ENCODE measurements at regions not wholly inside any gene's neighbourhood (a gene's known extent, or its start where the extent isn't known, plus 50 kb on each side); places are given as distances from the start of the nearest gene placed in this dataset.
"Not testable (repeated sequence)": the region's sequence is repeated elsewhere in the genome, so short reads cannot be mapped to it uniquely, and the experiment has no call there.

GRCh38 chr4:125796138-125796537 lies 481.4 kb downstream of the FAT4 start:
- no peak for FAIRE-seq
- DNase-seq (ENCODE audit: low spot score), result no peak

- FAIRE-seq; DNase-seq (ENCODE audit: low spot score): not testable (repeated sequence)
Measured at GRCh38 chr4:125797621-125798020, 482.9 kb downstream of the FAT4 start.

GRCh38 chr4:125801373-125801772 lies 486.6 kb downstream of the FAT4 start:
- FAIRE-seq (no peak), DNase-seq (ENCODE audit: low spot score) (no peak)

- FAIRE-seq, result no peak
Measured at GRCh38 chr4:125801924-125802323, 487.2 kb downstream of the FAT4 start.

GRCh38 chr4:125808022-125808421 lies 493.3 kb downstream of the FAT4 start:
- no peak for DNase-seq (ENCODE audit: low spot score)
- no peak for FAIRE-seq

More at GRCh38 chr4:125801924-125802323, 487.2 kb downstream of the FAT4 start:
- DNase-seq (ENCODE audit: low spot score), result no peak

- no peak for FAIRE-seq
- DNase-seq (ENCODE audit: low spot score), result no peak
Measured at GRCh38 chr4:125808570-125808969, 493.8 kb downstream of the FAT4 start.

GRCh38 chr4:125811892-125812291 lies 497.1 kb downstream of the FAT4 start:
- FAIRE-seq (no peak), DNase-seq (ENCODE audit: low spot score) (no peak)

- DNase-seq (ENCODE audit: low spot score), result no peak
- FAIRE-seq, result no peak
Measured at GRCh38 chr4:125826801-125827695, 512.3 kb downstream of the FAT4 start.

- no peak for FAIRE-seq
- no peak for DNase-seq (ENCODE audit: low spot score)
Measured at GRCh38 chr4:125827696-125828052, 512.9 kb downstream of the FAT4 start.

- DNase-seq (ENCODE audit: low spot score) (no peak), FAIRE-seq (no peak)
Measured at GRCh38 chr4:125828346-125828745, 513.6 kb downstream of the FAT4 start.

GRCh38 chr4:125832161-125832560 lies 517.4 kb downstream of the FAT4 start:
- DNase-seq (ENCODE audit: low spot score), result no peak
- FAIRE-seq, result no peak

- no peak for DNase-seq (ENCODE audit: low spot score)
- no peak for FAIRE-seq
Measured at GRCh38 chr4:125836597-125837195, 521.9 kb downstream of the FAT4 start.

GRCh38 chr4:125837493-125838201 lies 522.9 kb downstream of the FAT4 start:
- DNase-seq (ENCODE audit: low spot score) (no peak), FAIRE-seq (no peak)

GRCh38 chr4:125838202-125838601 lies 523.4 kb downstream of the FAT4 start:
- no peak for FAIRE-seq

GRCh38 chr4:125838924-125839323 lies 524.2 kb downstream of the FAT4 start:
- DNase-seq (ENCODE audit: low spot score) (no peak), FAIRE-seq (no peak)

More at GRCh38 chr4:125838202-125838601, 523.4 kb downstream of the FAT4 start:
- no peak for DNase-seq (ENCODE audit: low spot score)

- FAIRE-seq (no peak), DNase-seq (ENCODE audit: low spot score) (no peak)
Measured at GRCh38 chr4:125843947-125844346, 529.2 kb downstream of the FAT4 start.

- no peak for DNase-seq (ENCODE audit: low spot score)
- no peak for FAIRE-seq
Measured at GRCh38 chr4:125847518-125847917, 532.8 kb downstream of the FAT4 start.

GRCh38 chr4:125849869-125850268 lies 535.1 kb downstream of the FAT4 start:
- FAIRE-seq, result no peak
- no peak for DNase-seq (ENCODE audit: low spot score)

GRCh38 chr4:125891597-125892258 lies 577.0 kb downstream of the FAT4 start:
- FAIRE-seq (no peak), DNase-seq (ENCODE audit: low spot score) (no peak)

- FAIRE-seq (no peak), DNase-seq (ENCODE audit: low spot score) (no peak)
Measured at GRCh38 chr4:125904802-125905201, 590.0 kb downstream of the FAT4 start.

GRCh38 chr4:125911058-125911457 lies 596.3 kb downstream of the FAT4 start:
- FAIRE-seq (no peak), DNase-seq (ENCODE audit: low spot score) (no peak)

GRCh38 chr4:125911481-125911880 lies 596.7 kb downstream of the FAT4 start:
- DNase-seq (ENCODE audit: low spot score), result no peak

More at GRCh38 chr4:125911481-125911880, 596.7 kb downstream of the FAT4 start:
- no peak for FAIRE-seq
